ENCODE measurements at regions not wholly inside any gene's neighbourhood (a gene's known extent, or its start where the extent isn't known, plus 50 kb on each side); places are given as distances from the start of the nearest gene placed in this dataset.

- no peak for TF ChIP-seq EZH2phosphoT487 (IDR thresholded peaks at IDR 0.05; ENCODE audit: borderline replicate concordance, low read length)
- TF ChIP-seq CTCF (IDR thresholded peaks at IDR 0.05; ENCODE audit: low read depth, low read length, poor library complexity, severe bottlenecking), result no peak
- no peak overlapping the region for H3K27ac ChIP-seq (ENCODE audit: low read depth, low read length)
- no peak overlapping the region for H3K4me3 ChIP-seq (ENCODE audit: low read length)
- H3K36me3 ChIP-seq (ENCODE audit: control insufficient read depth, low read length), result no peaks in the 10 kb centered on the region
- no peaks in the 10 kb centered on the region for H3K27me3 ChIP-seq (ENCODE audit: control insufficient read depth, low read length)
- no peaks in the 10 kb centered on the region for H3F3A ChIP-seq (ENCODE audit: control insufficient read depth, insufficient read depth)
- no peaks in the 10 kb centered on the region for H3K79me2 ChIP-seq (ENCODE audit: control insufficient read depth, low read length)
- no peaks in the 10 kb centered on the region for H4K20me1 ChIP-seq (ENCODE audit: control insufficient read depth, insufficient read depth, low read depth, low read length)
- H3K4me2 ChIP-seq (ENCODE audit: low read length), result no peak overlapping the region
- H3K4me1 ChIP-seq (ENCODE audit: control insufficient read depth, low read length), result no peaks in the 10 kb centered on the region
- H3K9me3 ChIP-seq (ENCODE audit: control insufficient read depth, insufficient read depth, low read length), result no peaks in the 10 kb centered on the region
- no peaks in the 10 kb centered on the region for H3K9me2 ChIP-seq (replicated peaks; ENCODE audit: control insufficient read depth, low read length)
These were observed 210.8 kb upstream of the NR2F2 start for GRCh38 chr15:96119734-96120133.

GRCh38 chr15:96121086-96121920 lies 209.2 kb upstream of the NR2F2 start:
- Histone ChIP-seq H3K27me3 (ENCODE audit: control insufficient read depth, low read length) (no peaks in the 10 kb centered on the region), H3K4me1 (ENCODE audit: control insufficient read depth, low read length) (no peaks in the 10 kb centered on the region), H3K9me2 (replicated peaks; ENCODE audit: control insufficient read depth, low read length) (no peaks in the 10 kb centered on the region), H3K27ac (ENCODE audit: low read depth, low read length) (no peak overlapping the region), H3F3A (ENCODE audit: control insufficient read depth, insufficient read depth) (no peaks in the 10 kb centered on the region), H4K20me1 (ENCODE audit: control insufficient read depth, insufficient read depth, low read depth, low read length) (no peaks in the 10 kb centered on the region), H3K79me2 (ENCODE audit: control insufficient read depth, low read length) (no peaks in the 10 kb centered on the region), H3K36me3 (ENCODE audit: control insufficient read depth, low read length) (no peaks in the 10 kb centered on the region), H3K4me2 (ENCODE audit: low read length) (no peak overlapping the region), H3K9me3 (ENCODE audit: control insufficient read depth, insufficient read depth, low read length) (no peaks in the 10 kb centered on the region), H3K4me3 (ENCODE audit: low read length) (no peak overlapping the region)
- TF ChIP-seq EZH2phosphoT487 (IDR thresholded peaks at IDR 0.05; ENCODE audit: borderline replicate concordance, low read length), result no peak
- TF ChIP-seq CTCF (IDR thresholded peaks at IDR 0.05; ENCODE audit: low read depth, low read length, poor library complexity, severe bottlenecking), result no peak

GRCh38 chr15:96122077-96123027 lies 208.1 kb upstream of the NR2F2 start:
- H3K9me2 ChIP-seq (replicated peaks; ENCODE audit: control insufficient read depth, low read length), result no peaks in the 10 kb centered on the region
- H3K9me3 ChIP-seq (ENCODE audit: control insufficient read depth, insufficient read depth, low read length), result peaks cover 5% of the 10 kb centered on the region; the same call in 1 of the 2 replicates
- H3F3A ChIP-seq (ENCODE audit: control insufficient read depth, insufficient read depth), result no peaks in the 10 kb centered on the region
- TF ChIP-seq CTCF (IDR thresholded peaks at IDR 0.05; ENCODE audit: low read depth, low read length, poor library complexity, severe bottlenecking) (no peak), EZH2phosphoT487 (IDR thresholded peaks at IDR 0.05; ENCODE audit: borderline replicate concordance, low read length) (no peak)
- no peaks in the 10 kb centered on the region for H4K20me1 ChIP-seq (ENCODE audit: control insufficient read depth, insufficient read depth, low read depth, low read length)
- H3K4me1 ChIP-seq (ENCODE audit: control insufficient read depth, low read length), result no peaks in the 10 kb centered on the region
- no peaks in the 10 kb centered on the region for H3K27me3 ChIP-seq (ENCODE audit: control insufficient read depth, low read length)
- no peaks in the 10 kb centered on the region for H3K79me2 ChIP-seq (ENCODE audit: control insufficient read depth, low read length)
- no peaks in the 10 kb centered on the region for H3K36me3 ChIP-seq (ENCODE audit: control insufficient read depth, low read length)
- H3K27ac ChIP-seq (ENCODE audit: low read depth, low read length), result no peak overlapping the region
- H3K4me3 ChIP-seq (ENCODE audit: low read length), result no peak overlapping the region
- H3K4me2 ChIP-seq (ENCODE audit: low read length), result no peak overlapping the region

Measured in DOHH2 (cell line).